GM18951 (cell line): ENCODE measurements at regions not wholly inside any gene's neighbourhood (a gene's known extent, or its start where the extent isn't known, plus 50 kb on each side); places are given as distances from the start of the nearest gene placed in this dataset.

ENCODE experiments used
- POLR2A ChIP-seq: IDR thresholded peaks from 4 replicates; pipeline ENCODE4 v1.6.1; 2011; ENCODE audit warnings: mild to moderate bottlenecking; ENCODE audit not compliant: insufficient read length, insufficient read depth; ENCODE audit errors: extremely low read depth
- in situ Hi-C: fragments of 300-500 bp; cut with MboI; formaldehyde crosslinking; loops from one replicate; pipeline ENCODE4 v1.12.0; 2022; ENCODE audit warnings: low sequenced_read_pairs, mixed read lengths, inconsistent platforms; ENCODE audit not compliant: unreplicated experiment

GRCh38 chr5:59976342-59976741 is 82.8 kb upstream of the PDE4D start:
- in situ Hi-C loops, result no loop called here
- no peak for TF ChIP-seq POLR2A

GRCh38 chr5:59972043-59972442 is 78.5 kb upstream of the PDE4D start:
- in situ Hi-C loops, result no loop called here
- TF ChIP-seq POLR2A, result no peak

- TF ChIP-seq POLR2A, result no peak
- in situ Hi-C loops, result no loop called here
Measured at GRCh38 chr5:59959330-59959729, 65.8 kb upstream of the PDE4D start.

- in situ Hi-C loops, result no loop called here
- TF ChIP-seq POLR2A, result no peak
Measured at GRCh38 chr5:59956130-59956783, 62.7 kb upstream of the PDE4D start.

GRCh38 chr5:59955241-59955640 is 61.7 kb upstream of the PDE4D start:
- in situ Hi-C loops, result no loop called here
- no peak for TF ChIP-seq POLR2A

- in situ Hi-C loops, result no loop called here
Measured at GRCh38 chr5:59943452-59944113, 50.1 kb upstream of the PDE4D start.

More at GRCh38 chr5:59943452-59944113, 50.1 kb upstream of the PDE4D start:
- no peak for TF ChIP-seq POLR2A
